Mucosa of stomach (tissue), 1 donor: ENCODE measurements at regions not wholly inside any gene's neighbourhood (a gene's known extent, or its start where the extent isn't known, plus 50 kb on each side); places are given as distances from the start of the nearest gene placed in this dataset.

Source experiments
- H3K27me3 ChIP-seq: one replicate; pipeline ENCODE4 v1.7.0; 2013; ENCODE audit warnings: mild to moderate bottlenecking, low read length; ENCODE audit not compliant: control insufficient read depth, insufficient read depth
- H3K36me3 ChIP-seq: one replicate; pipeline ENCODE4 v1.7.0; 2013; ENCODE audit warnings: low read length; ENCODE audit not compliant: control insufficient read depth, insufficient read depth
- H3K4me1 ChIP-seq: one replicate; pipeline ENCODE4 v1.7.0; 2013; ENCODE audit warnings: mild to moderate bottlenecking, low read length; ENCODE audit not compliant: control insufficient read depth, insufficient read depth
- H3K4me3 ChIP-seq: one replicate; pipeline ENCODE4 v1.7.0; 2013; ENCODE audit warnings: low read length
- H3K9ac ChIP-seq: one replicate; pipeline ENCODE4 v1.7.0; 2013; ENCODE audit warnings: mild to moderate bottlenecking, low read length, moderate library complexity
- H3K9me3 ChIP-seq: one replicate; pipeline ENCODE4 v1.7.0; 2013; ENCODE audit warnings: mild to moderate bottlenecking, low read length, moderate library complexity; ENCODE audit not compliant: control insufficient read depth
- donor health status: Pancreatic carcinoma.

- Histone ChIP-seq H3K9me3 (no peaks in the 10 kb centered on the region), H3K4me3 (no peak overlapping the region), H3K4me1 (no peaks in the 10 kb centered on the region), H3K36me3 (no peaks in the 10 kb centered on the region), H3K9ac (no peak overlapping the region), H3K27me3 (no peaks in the 10 kb centered on the region)
Observed at GRCh38 chr2:117169036-117169765, 645.3 kb upstream of the DDX18 start.

GRCh38 chr2:117170897-117171296 is 643.6 kb upstream of the DDX18 start:
- no peaks in the 10 kb centered on the region for H3K36me3 ChIP-seq
- H3K4me3 ChIP-seq = no peak overlapping the region
- H3K9ac ChIP-seq = no peak overlapping the region
- H3K27me3 ChIP-seq = no peaks in the 10 kb centered on the region
- H3K4me1 ChIP-seq = no peaks in the 10 kb centered on the region
- no peaks in the 10 kb centered on the region for H3K9me3 ChIP-seq

GRCh38 chr2:117179405-117179804 is 635.1 kb upstream of the DDX18 start:
- Histone ChIP-seq H3K4me3 (no peak overlapping the region), H3K4me1 (no peaks in the 10 kb centered on the region), H3K9me3 (no peaks in the 10 kb centered on the region), H3K27me3 (no peaks in the 10 kb centered on the region), H3K36me3 (no peaks in the 10 kb centered on the region), H3K9ac (no peak overlapping the region)

GRCh38 chr2:117190856-117191559 is 623.5 kb upstream of the DDX18 start:
- no peaks in the 10 kb centered on the region for H3K27me3 ChIP-seq
- no peaks in the 10 kb centered on the region for H3K9me3 ChIP-seq
- H3K9ac ChIP-seq = no peak overlapping the region
- no peaks in the 10 kb centered on the region for H3K4me1 ChIP-seq
- H3K4me3 ChIP-seq = no peak overlapping the region
- no peaks in the 10 kb centered on the region for H3K36me3 ChIP-seq

GRCh38 chr2:117195381-117195780 is 619.1 kb upstream of the DDX18 start:
- Histone ChIP-seq H3K4me1 (no peaks in the 10 kb centered on the region), H3K36me3 (no peaks in the 10 kb centered on the region), H3K9ac (no peak overlapping the region), H3K9me3 (no peaks in the 10 kb centered on the region), H3K27me3 (no peaks in the 10 kb centered on the region), H3K4me3 (no peak overlapping the region)

GRCh38 chr2:117199511-117199910 is 615.0 kb upstream of the DDX18 start:
- Histone ChIP-seq H3K9ac (no peak overlapping the region), H3K27me3 (no peaks in the 10 kb centered on the region), H3K4me1 (no peaks in the 10 kb centered on the region)

GRCh38 chr2:117212562-117212961 is 601.9 kb upstream of the DDX18 start:
- Histone ChIP-seq H3K9me3 (no peaks in the 10 kb centered on the region), H3K27me3 (no peaks in the 10 kb centered on the region), H3K36me3 (no peaks in the 10 kb centered on the region), H3K4me3 (no peak overlapping the region), H3K4me1 (no peaks in the 10 kb centered on the region), H3K9ac (no peak overlapping the region)

More at GRCh38 chr2:117199511-117199910, 615.0 kb upstream of the DDX18 start:
- Histone ChIP-seq H3K9me3 (no peaks in the 10 kb centered on the region), H3K36me3 (no peaks in the 10 kb centered on the region), H3K4me3 (no peak overlapping the region)

GRCh38 chr2:117217145-117217544 is 597.3 kb upstream of the DDX18 start:
- H3K36me3 ChIP-seq = no peaks in the 10 kb centered on the region
- H3K4me3 ChIP-seq = no peak overlapping the region
- H3K27me3 ChIP-seq = no peaks in the 10 kb centered on the region
- no peaks in the 10 kb centered on the region for H3K9me3 ChIP-seq
- H3K9ac ChIP-seq = no peak overlapping the region
- no peaks in the 10 kb centered on the region for H3K4me1 ChIP-seq

- Histone ChIP-seq H3K9me3 (no peaks in the 10 kb centered on the region), H3K36me3 (no peaks in the 10 kb centered on the region), H3K4me3 (no peak overlapping the region), H3K9ac (no peak overlapping the region), H3K4me1 (no peaks in the 10 kb centered on the region), H3K27me3 (no peaks in the 10 kb centered on the region)
Observed at GRCh38 chr2:117222809-117223208, 591.7 kb upstream of the DDX18 start.

GRCh38 chr2:117232305-117232704 is 582.2 kb upstream of the DDX18 start:
- H3K9me3 ChIP-seq = no peaks in the 10 kb centered on the region

GRCh38 chr2:117257362-117257761 is 557.1 kb upstream of the DDX18 start:
- Histone ChIP-seq H3K9ac (no peak overlapping the region), H3K4me3 (no peak overlapping the region), H3K27me3 (no peaks in the 10 kb centered on the region), H3K4me1 (no peaks in the 10 kb centered on the region), H3K36me3 (no peaks in the 10 kb centered on the region), H3K9me3 (no peaks in the 10 kb centered on the region)

More at GRCh38 chr2:117232305-117232704, 582.2 kb upstream of the DDX18 start:
- no peak overlapping the region for H3K9ac ChIP-seq
- no peaks in the 10 kb centered on the region for H3K36me3 ChIP-seq
- peaks cover 14% of the 10 kb centered on the region for H3K4me1 ChIP-seq
- no peak overlapping the region for H3K4me3 ChIP-seq
- no peaks in the 10 kb centered on the region for H3K27me3 ChIP-seq

- Histone ChIP-seq H3K36me3 (no peaks in the 10 kb centered on the region), H3K27me3 (no peaks in the 10 kb centered on the region), H3K4me1 (no peaks in the 10 kb centered on the region), H3K9me3 (no peaks in the 10 kb centered on the region), H3K9ac (no peak overlapping the region), H3K4me3 (no peak overlapping the region)
Observed at GRCh38 chr2:117269574-117269973, 544.9 kb upstream of the DDX18 start.
